22Rv1 (cell line): ENCODE measurements at regions not wholly inside any gene's neighbourhood (a gene's known extent, or its start where the extent isn't known, plus 50 kb on each side); places are given as distances from the start of the nearest gene placed in this dataset.

Experiments used
- CTCF ChIP-seq: fragments of 450-650 bp; IDR thresholded peaks from 2 replicates; pipeline ENCODE4 v1.5.1; 2017; ENCODE audit warnings: mild to moderate bottlenecking
- ZFX ChIP-seq: fragments of 450-650 bp; IDR thresholded peaks from 2 replicates; pipeline ENCODE4 v1.6.1; 2017; ENCODE audit warnings: antibody characterized with exemption, borderline replicate concordance

DNA sequence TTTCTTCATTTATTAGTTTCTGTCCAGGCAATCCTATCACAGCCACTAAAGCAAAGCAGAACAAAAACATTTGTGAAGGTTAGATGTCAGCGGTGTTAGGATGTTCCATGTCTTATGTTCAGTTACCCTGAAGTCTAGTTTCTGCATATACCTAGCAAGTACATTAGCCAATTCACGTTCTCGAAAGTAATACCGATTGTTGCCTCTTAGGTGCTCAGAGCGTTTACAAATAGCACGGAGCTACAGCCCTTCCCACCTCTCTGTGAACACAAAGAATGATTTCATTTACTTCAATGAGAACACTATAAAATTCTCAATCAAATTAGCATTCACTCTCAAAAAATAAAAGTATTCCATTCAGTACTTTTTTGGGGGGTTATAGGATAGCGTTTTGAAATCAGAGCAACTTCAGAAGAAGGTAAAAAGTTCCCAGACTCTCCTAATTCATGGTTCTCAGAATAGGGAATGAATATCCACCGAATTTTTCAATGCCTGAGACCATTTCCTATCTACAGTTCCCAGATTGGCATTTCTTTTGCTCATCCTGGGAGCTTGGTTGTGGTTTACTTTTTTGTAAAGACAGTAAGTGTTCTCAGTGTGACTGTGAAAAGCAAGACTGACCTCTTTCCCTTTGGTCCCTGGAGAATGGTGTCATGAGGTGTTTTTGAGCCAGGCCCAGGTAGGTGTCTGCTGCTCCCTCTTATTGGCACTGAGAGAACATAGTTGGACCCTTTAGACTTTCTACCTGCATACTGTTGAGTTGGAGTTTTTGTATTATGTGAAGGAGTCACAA, 488.0 kb upstream of the RGS6 start:
- no peak for TF ChIP-seq CTCF
- TF ChIP-seq ZFX = no peak
